Activated CD4-positive, alpha-beta T cell treated with anti-CD3 and anti-CD28 coated beads for 36 hours (primary cell): ENCODE measurements at regions not wholly inside any gene's neighbourhood (a gene's known extent, or its start where the extent isn't known, plus 50 kb on each side); places are given as distances from the start of the nearest gene placed in this dataset.

Source experiments
- ATAC-seq: fragments of 200-7000 bp; cut with Tn5 transposase; one replicate; pipeline ENCODE4 v1.10.0; 2021; ENCODE audit warnings: mild to moderate bottlenecking, moderate library complexity
- CTCF ChIA-PET: fragments of 350-600 bp; sonication (Branson Sonifier 250); formaldehyde crosslinking; loops from one replicate; lab custom pipeline; 2021; ENCODE audit warnings: antibody characterized with exemption; lab: Charles Lee
- POLR2A ChIA-PET: fragments of 350-600 bp; sonication (Branson Sonifier 250); formaldehyde crosslinking; loops from one replicate; lab custom pipeline; 2021; ENCODE audit warnings: antibody characterized with exemption, inconsistent platforms; lab: Charles Lee
- DNase-seq: peaks from one replicate; pipeline ENCODE4 v3.0.0-alpha.2; 2020
- H3K27ac Mint-ChIP-seq: one replicate; pipeline ENCODE4 v1.8.0; 2021; ENCODE audit warnings: mixed read lengths
- H3K27me3 Mint-ChIP-seq: one replicate; pipeline ENCODE4 v1.8.0; 2021; ENCODE audit warnings: mixed read lengths
- H3K36me3 Mint-ChIP-seq: one replicate; pipeline ENCODE4 v1.8.0; 2021; ENCODE audit warnings: low read depth, mixed read lengths
- H3K4me1 Mint-ChIP-seq: one replicate; pipeline ENCODE4 v1.8.0; 2021; ENCODE audit warnings: mixed read lengths
- H3K4me3 Mint-ChIP-seq: one replicate; pipeline ENCODE4 v1.8.0; 2021; ENCODE audit warnings: mild to moderate bottlenecking, moderate library complexity, mixed read lengths
- H3K9me3 Mint-ChIP-seq: one replicate; pipeline ENCODE4 v1.8.0; 2021; ENCODE audit warnings: low read depth, mixed read lengths
- intact Hi-C, 2 experiments: fragments of 100-400 bp; cut with DNase I in 1 of 2; cut with micrococcal nuclease in 1 of 2; formaldehyde crosslinking; loops; one replicate each; pipeline versions ENCODE4 v1.14.2 to v1.15.1; 2022 to 2024; cut with DNase I, micrococcal nuclease

GRCh38 chr13:34224877-34225276, 406.9 kb downstream of the RFC3 start:
- ATAC-seq (no peak), DNase-seq (no peak)
- H3K27me3 Mint-ChIP-seq: peaks cover 2% of the 10 kb centered on the region
- no peaks in the 10 kb centered on the region for H3K4me1 Mint-ChIP-seq
- ChIA-PET CTCF (interaction anchor here (0.5 to 0.7 kb wide), 2 partner anchors 103 to 538 kb away, joined by 3 read pairs; no protein-coding TSS in a partner anchor), POLR2A (no interaction called here)
- no peaks in the 10 kb centered on the region for H3K36me3 Mint-ChIP-seq
- no peak overlapping the region for H3K27ac Mint-ChIP-seq
- H3K4me3 Mint-ChIP-seq: no peak overlapping the region
- intact Hi-C loops: no loop called here
- H3K9me3 Mint-ChIP-seq: peaks cover 6% of the 10 kb centered on the region

- POLR2A ChIA-PET: no interaction called here
- Mint-ChIP-seq H3K4me1 (no peaks in the 10 kb centered on the region), H3K4me3 (no peak overlapping the region), H3K27me3 (no peaks in the 10 kb centered on the region), H3K9me3 (peaks cover 10% of the 10 kb centered on the region), H3K36me3 (no peaks in the 10 kb centered on the region), H3K27ac (no peak overlapping the region)
- intact Hi-C loops: no loop called here
- no peak for ATAC-seq
- DNase-seq: no peak
- CTCF ChIA-PET: no interaction called here
Observed at GRCh38 chr13:34230271-34230670, 412.3 kb downstream of the RFC3 start.

DNA sequence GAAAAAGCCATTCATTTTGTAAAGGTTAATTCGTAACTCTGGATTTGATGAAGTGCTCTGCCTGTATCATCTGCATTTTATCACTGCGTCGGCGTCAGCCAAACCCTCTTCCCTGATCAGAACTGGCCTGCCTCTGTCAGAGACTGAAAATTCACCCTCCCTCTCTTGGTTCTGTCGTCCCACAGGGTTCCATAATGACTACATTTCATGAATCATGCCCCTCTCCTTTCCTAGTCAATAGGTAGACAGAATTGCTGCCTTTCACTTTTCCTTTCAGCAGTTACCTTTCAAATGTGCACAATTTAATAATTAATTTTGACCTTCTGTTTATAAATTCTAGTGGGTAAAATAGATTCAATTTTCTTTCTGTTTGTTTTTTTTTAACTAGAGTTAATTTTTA, 423.4 kb downstream of the RFC3 start:
- H3K27me3 Mint-ChIP-seq: peaks cover 4% of the 10 kb centered on the region

GRCh38 chr13:34243403-34243802, 425.5 kb downstream of the RFC3 start:
- no peak overlapping the region for H3K4me3 Mint-ChIP-seq
- peaks cover 4% of the 10 kb centered on the region for H3K27me3 Mint-ChIP-seq
- H3K27ac Mint-ChIP-seq: no peak overlapping the region
- ATAC-seq: no peak
- peaks cover 2% of the 10 kb centered on the region for H3K9me3 Mint-ChIP-seq
- intact Hi-C loops: no loop called here
- POLR2A ChIA-PET: no interaction called here
- H3K4me1 Mint-ChIP-seq: no peaks in the 10 kb centered on the region
- CTCF ChIA-PET: no interaction called here
- H3K36me3 Mint-ChIP-seq: no peaks in the 10 kb centered on the region
- DNase-seq: no peak

More for the DNA sequence above, 423.4 kb downstream of the RFC3 start:
- CTCF ChIA-PET: no interaction called here
- Mint-ChIP-seq H3K4me1 (no peaks in the 10 kb centered on the region), H3K27ac (no peak overlapping the region), H3K9me3 (peaks cover 2% of the 10 kb centered on the region), H3K4me3 (no peak overlapping the region), H3K36me3 (no peaks in the 10 kb centered on the region)
- intact Hi-C loops: no loop called here
- DNase-seq (no peak), ATAC-seq (no peak)
- POLR2A ChIA-PET: no interaction called here

DNA sequence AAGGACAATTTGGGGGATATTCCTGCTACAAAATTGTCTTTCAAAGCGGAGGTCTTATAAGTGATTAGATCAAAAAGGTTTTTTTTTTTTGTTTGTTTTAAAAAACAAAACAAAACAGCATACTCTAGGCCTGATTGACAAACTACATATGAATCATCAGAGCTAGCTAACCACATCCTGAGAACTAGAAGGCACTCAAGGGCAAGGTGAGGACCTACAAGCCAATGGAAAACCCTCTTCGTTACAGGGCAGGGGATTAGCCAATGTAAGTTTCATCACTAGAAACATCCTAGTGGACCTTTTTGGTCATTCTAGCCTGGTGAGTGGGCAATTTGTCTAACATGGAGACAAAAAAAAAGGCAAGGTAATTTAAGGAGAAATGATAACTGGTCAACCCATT, 428.6 kb downstream of the RFC3 start:
- Mint-ChIP-seq H3K4me3 (no peak overlapping the region), H3K27me3 (peaks cover 2% of the 10 kb centered on the region), H3K36me3 (no peaks in the 10 kb centered on the region), H3K4me1 (no peaks in the 10 kb centered on the region), H3K9me3 (no peaks in the 10 kb centered on the region), H3K27ac (no peak overlapping the region)
- intact Hi-C loops: no loop called here
- ATAC-seq (no peak), DNase-seq (no peak)
- POLR2A ChIA-PET: no interaction called here
- CTCF ChIA-PET: no interaction called here

- no peak for ATAC-seq
- Mint-ChIP-seq H3K4me3 (no peak overlapping the region), H3K9me3 (no peaks in the 10 kb centered on the region), H3K36me3 (no peaks in the 10 kb centered on the region), H3K27me3 (no peaks in the 10 kb centered on the region), H3K4me1 (no peaks in the 10 kb centered on the region), H3K27ac (no peak overlapping the region)
- no peak for DNase-seq
- ChIA-PET POLR2A (no interaction called here), CTCF (no interaction called here)
- intact Hi-C loops: no loop called here
Observed at GRCh38 chr13:34247596-34247995, 429.6 kb downstream of the RFC3 start.

DNA sequence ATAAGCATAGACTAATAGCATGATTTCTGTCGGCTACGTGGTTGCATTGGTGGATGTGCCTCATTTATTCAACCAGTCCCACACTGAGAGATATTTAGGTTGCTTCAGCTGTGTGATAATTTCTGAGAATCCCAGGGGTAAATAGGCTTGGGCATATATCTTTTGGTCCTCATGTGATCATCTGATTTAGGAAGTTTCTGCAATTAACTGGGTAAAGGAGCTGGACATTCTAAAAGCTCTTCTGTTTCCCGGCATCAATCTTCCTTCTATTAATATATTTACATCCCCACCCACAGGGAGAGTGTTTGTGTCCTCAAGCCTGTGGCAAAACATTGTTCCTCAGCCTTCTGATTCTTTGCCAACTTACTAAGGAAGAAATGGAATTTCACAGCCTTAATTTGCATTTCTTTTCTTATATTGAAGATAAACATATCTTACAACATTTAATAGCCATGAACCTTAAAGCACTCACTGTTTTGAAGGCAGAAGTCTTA, 431.6 kb downstream of the RFC3 start:
- CTCF ChIA-PET: no interaction called here
- no peaks in the 10 kb centered on the region for H3K36me3 Mint-ChIP-seq
- DNase-seq (no peak), ATAC-seq (no peak)
- no peaks in the 10 kb centered on the region for H3K27me3 Mint-ChIP-seq
- POLR2A ChIA-PET: no interaction called here
- intact Hi-C loops: no loop called here
- H3K4me3 Mint-ChIP-seq: no peak overlapping the region
- no peaks in the 10 kb centered on the region for H3K4me1 Mint-ChIP-seq
- H3K9me3 Mint-ChIP-seq: no peaks in the 10 kb centered on the region
- no peak overlapping the region for H3K27ac Mint-ChIP-seq

DNA sequence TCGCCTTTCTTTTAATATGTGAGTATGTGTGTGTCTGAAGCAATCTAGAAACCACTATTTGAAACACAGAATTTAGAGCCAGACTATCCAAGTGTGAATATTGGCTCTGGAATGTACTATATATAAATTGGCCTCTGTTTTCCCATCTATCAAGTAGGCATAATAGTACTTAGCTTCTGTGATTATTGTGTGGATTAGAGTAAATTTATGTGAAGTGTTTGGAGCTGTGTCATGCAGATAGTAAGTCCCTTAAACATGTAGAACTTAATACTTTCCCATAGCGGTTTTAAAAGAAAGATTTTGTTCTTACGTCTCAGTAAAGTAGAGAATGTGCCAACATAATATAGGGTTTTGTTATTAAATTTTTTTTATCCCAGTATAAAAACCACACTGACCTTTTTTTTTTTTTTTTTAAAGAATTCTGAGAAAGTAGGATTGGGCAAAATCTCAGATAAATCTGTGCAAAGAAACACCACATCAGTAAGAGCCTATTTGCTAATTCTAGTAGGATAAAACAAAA, 432.3 kb downstream of the RFC3 start:
- intact Hi-C loops: no loop called here
- POLR2A ChIA-PET: no interaction called here

GRCh38 chr13:34254366-34254765, 436.4 kb downstream of the RFC3 start:
- Mint-ChIP-seq H3K27ac (no peak overlapping the region), H3K4me1 (no peaks in the 10 kb centered on the region), H3K4me3 (no peak overlapping the region), H3K9me3 (no peaks in the 10 kb centered on the region), H3K27me3 (peaks cover 2% of the 10 kb centered on the region), H3K36me3 (no peaks in the 10 kb centered on the region)
- ChIA-PET POLR2A (no interaction called here), CTCF (no interaction called here)
- intact Hi-C loops: no loop called here
- DNase-seq (no peak), ATAC-seq (no peak)

More for the DNA sequence above, 432.3 kb downstream of the RFC3 start:
- Mint-ChIP-seq H3K27me3 (no peaks in the 10 kb centered on the region), H3K4me3 (no peak overlapping the region), H3K36me3 (no peaks in the 10 kb centered on the region), H3K9me3 (no peaks in the 10 kb centered on the region), H3K4me1 (no peaks in the 10 kb centered on the region), H3K27ac (no peak overlapping the region)
- CTCF ChIA-PET: no interaction called here
- no peak for DNase-seq
- no peak for ATAC-seq

GRCh38 chr13:34255711-34256110, 437.8 kb downstream of the RFC3 start:
- DNase-seq: no peak
- intact Hi-C loops: no loop called here
- H3K4me3 Mint-ChIP-seq: no peak overlapping the region
- ChIA-PET POLR2A (no interaction called here), CTCF (no interaction called here)
- no peak for ATAC-seq
- H3K4me1 Mint-ChIP-seq: no peaks in the 10 kb centered on the region
- H3K27me3 Mint-ChIP-seq: peaks cover 2% of the 10 kb centered on the region
- no peaks in the 10 kb centered on the region for H3K36me3 Mint-ChIP-seq
- no peaks in the 10 kb centered on the region for H3K9me3 Mint-ChIP-seq
- H3K27ac Mint-ChIP-seq: no peak overlapping the region

- intact Hi-C loops: no loop called here
- POLR2A ChIA-PET: no interaction called here
- no peaks in the 10 kb centered on the region for H3K36me3 Mint-ChIP-seq
- no peak overlapping the region for H3K27ac Mint-ChIP-seq
- H3K4me3 Mint-ChIP-seq: no peak overlapping the region
- H3K4me1 Mint-ChIP-seq: no peaks in the 10 kb centered on the region
- no peaks in the 10 kb centered on the region for H3K9me3 Mint-ChIP-seq
- peaks cover 2% of the 10 kb centered on the region for H3K27me3 Mint-ChIP-seq
- ATAC-seq: no peak
- CTCF ChIA-PET: interaction anchor here (0.6 kb wide), 1 partner anchor 1119 kb away, joined by 3 read pairs; no protein-coding TSS in a partner anchor
- DNase-seq: no peak
Observed at GRCh38 chr13:34256236-34256635, 438.3 kb downstream of the RFC3 start.

DNA sequence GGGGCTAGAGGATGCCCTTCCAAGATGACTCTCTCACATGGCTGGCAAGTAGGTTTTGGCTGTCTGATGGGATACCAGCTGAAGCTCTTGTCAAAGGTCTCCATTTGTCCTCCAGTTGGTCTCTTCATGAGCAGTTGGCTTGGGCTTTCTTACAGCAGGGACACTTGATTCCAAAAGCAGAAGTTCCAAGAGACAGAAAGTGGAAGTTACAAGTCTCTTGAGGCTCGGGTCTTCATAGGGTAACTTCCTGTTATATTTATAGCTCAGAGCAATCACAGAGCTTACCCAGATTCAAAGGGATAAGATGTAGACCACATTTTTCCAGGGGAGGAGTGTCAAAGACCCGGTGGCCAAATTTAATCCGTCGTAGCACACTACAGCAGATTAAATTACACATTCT, 440.0 kb downstream of the RFC3 start:
- Mint-ChIP-seq H3K4me1 (no peaks in the 10 kb centered on the region), H3K4me3 (no peak overlapping the region), H3K27me3 (peaks cover 2% of the 10 kb centered on the region), H3K9me3 (no peaks in the 10 kb centered on the region), H3K27ac (no peak overlapping the region), H3K36me3 (no peaks in the 10 kb centered on the region)
- ChIA-PET CTCF (interaction anchor here (0.6 kb wide), 1 partner anchor 457 kb away, joined by 3 read pairs; no protein-coding TSS in a partner anchor), POLR2A (no interaction called here)
- intact Hi-C loops: no loop called here
- ATAC-seq (no peak), DNase-seq (no peak)
